Thoracic aorta (tissue), 2 donors: ENCODE measurements at regions not wholly inside any gene's neighbourhood (a gene's known extent, or its start where the extent isn't known, plus 50 kb on each side); places are given as distances from the start of the nearest gene placed in this dataset.

Experiments
- ATAC-seq: fragments of 150-250 bp; one replicate; pipeline ENCODE4 v1.8.0; 2017; ENCODE audit warnings: low read depth; ENCODE audit not compliant: insufficient number of reproducible peaks, low FRiP score
- DNase-seq: peaks from one replicate; pipeline ENCODE4 v3.0.0-alpha.2; 2020; ENCODE audit warnings: low spot score
- H3K27ac ChIP-seq, 2 donors: fragments of 200-600 bp; sonication (generic); 1 replicate in 1 of 2; 2 replicates in 1 of 2; pipeline ENCODE4 v1.5.1; 2016; ENCODE audit warnings: mild to moderate bottlenecking in 2 of 2, moderate library complexity in 2 of 2
- H3K27me3 ChIP-seq: fragments of 200-600 bp; sonication (generic); replicated peaks from 2 replicates; pipeline ENCODE4 v1.6.0; 2016; ENCODE audit warnings: mild to moderate bottlenecking; ENCODE audit not compliant: insufficient read depth
- H3K36me3 ChIP-seq: fragments of 200-600 bp; sonication (generic); one replicate; pipeline ENCODE4 v1.5.1; 2016
- H3K4me1 ChIP-seq, 2 donors: fragments of 200-600 bp; sonication (generic); 1 replicate in 1 of 2; 2 replicates in 1 of 2; pipeline versions ENCODE4 v1.5.1 to v1.6.0; 2016; ENCODE audit warnings: low read depth in 2 of 2, mild to moderate bottlenecking in 1 of 2; ENCODE audit not compliant: control insufficient read depth in 1 of 2
- H3K4me3 ChIP-seq: fragments of 200-600 bp; sonication (generic); 2 replicates; pipeline ENCODE4 v1.5.1; 2016; ENCODE audit warnings: mild to moderate bottlenecking
- H3K9me3 ChIP-seq: fragments of 200-600 bp; sonication (generic); 2 replicates; pipeline ENCODE4 v1.5.1; 2016
- CTCF ChIP-seq: fragments of 200-600 bp; sonication (generic); IDR thresholded peaks from one replicate; pipeline ENCODE4 v1.5.1; 2019; ENCODE audit warnings: antibody characterized with exemption

- no peaks in the 10 kb centered on the region for H3K9me3 ChIP-seq
- ATAC-seq = no peak
- no peak overlapping the region for H3K27ac ChIP-seq
- no peaks in the 10 kb centered on the region for H3K36me3 ChIP-seq
- peaks cover 8 to 16% of the 10 kb centered on the region in 2 donors for H3K4me1 ChIP-seq
- no peaks in the 10 kb centered on the region for H3K27me3 ChIP-seq
- no peak overlapping the region for H3K4me3 ChIP-seq
- DNase-seq = no peak
- TF ChIP-seq CTCF = no peak
Observed at GRCh38 chr5:125551246-125551645, 804.8 kb upstream of the ZNF608 start.

GRCh38 chr5:125551797-125552196 lies 805.4 kb upstream of the ZNF608 start:
- Histone ChIP-seq H3K36me3 (no peaks in the 10 kb centered on the region), H3K4me1 (peaks cover 8 to 16% of the 10 kb centered on the region in 2 donors), H3K9me3 (no peaks in the 10 kb centered on the region), H3K27ac (no peak overlapping the region), H3K4me3 (no peak overlapping the region), H3K27me3 (no peaks in the 10 kb centered on the region)
- no peak for TF ChIP-seq CTCF
- ATAC-seq (no peak), DNase-seq (no peak)

GRCh38 chr5:125552486-125552885 lies 806.0 kb upstream of the ZNF608 start:
- Histone ChIP-seq H3K9me3 (no peaks in the 10 kb centered on the region), H3K27ac (no peak overlapping the region), H3K36me3 (no peaks in the 10 kb centered on the region), H3K4me3 (no peak overlapping the region), H3K4me1 (peaks cover 8 to 22% of the 10 kb centered on the region in 2 donors), H3K27me3 (no peaks in the 10 kb centered on the region)
- DNase-seq = no peak
- no peak for ATAC-seq
- no peak for TF ChIP-seq CTCF

- peaks cover 8 to 38% of the 10 kb centered on the region in 2 donors for H3K4me1 ChIP-seq
- H3K27ac ChIP-seq = no peak overlapping the region
- no peak for TF ChIP-seq CTCF
- H3K36me3 ChIP-seq = no peaks in the 10 kb centered on the region
- no peaks in the 10 kb centered on the region for H3K9me3 ChIP-seq
- ATAC-seq (no peak), DNase-seq (no peak)
- H3K27me3 ChIP-seq = no peaks in the 10 kb centered on the region
- H3K4me3 ChIP-seq = no peak overlapping the region
Observed at GRCh38 chr5:125554355-125554754, 807.9 kb upstream of the ZNF608 start.

- Histone ChIP-seq H3K4me1 (peaks cover 0 to 31% of the 10 kb centered on the region in 2 donors), H3K9me3 (no peaks in the 10 kb centered on the region), H3K4me3 (no peak overlapping the region), H3K27ac (no peak overlapping the region), H3K27me3 (no peaks in the 10 kb centered on the region), H3K36me3 (no peaks in the 10 kb centered on the region)
- ATAC-seq (no peak), DNase-seq (no peak)
- no peak for TF ChIP-seq CTCF
Observed at GRCh38 chr5:125555591-125555990, 809.2 kb upstream of the ZNF608 start.
